ENCODE measurements at regions not wholly inside any gene's neighbourhood (a gene's known extent, or its start where the extent isn't known, plus 50 kb on each side); places are given as distances from the start of the nearest gene placed in this dataset.
A peak's percentile ranks its signal among the peaks of the same experiment; 100 is the strongest.
"Not testable (repeated sequence)": the region's sequence is repeated elsewhere in the genome, so short reads cannot be mapped to it uniquely, and the experiment has no call there.

GRCh38 chr20:60087563-60088105 lies 129.4 kb downstream of the CDH26 start:
- H3K36me3 Mint-ChIP-seq (ENCODE audit: low read depth), result no peaks in the 10 kb centered on the region
- peak overlapping the region; percentile 63 for H3K4me3 Mint-ChIP-seq
- no peaks in the 10 kb centered on the region for H3K9me3 Mint-ChIP-seq
- DNase-seq, result peak; percentile 50
- H3K4me1 Mint-ChIP-seq (ENCODE audit: low read depth), result peaks cover 10% of the 10 kb centered on the region
- H3K27ac Mint-ChIP-seq, result peak overlapping the region; percentile 62
- H3K27me3 Mint-ChIP-seq, result peaks cover 60% of the 10 kb centered on the region

- Mint-ChIP-seq H3K36me3 (ENCODE audit: low read depth) (no peaks in the 10 kb centered on the region), H3K4me3 (no peak overlapping the region), H3K4me1 (ENCODE audit: low read depth) (peaks cover 10% of the 10 kb centered on the region), H3K27ac (no peak overlapping the region), H3K27me3 (peaks cover 60% of the 10 kb centered on the region), H3K9me3 (no peaks in the 10 kb centered on the region)
- no peak for DNase-seq
These were observed 130.0 kb downstream of the CDH26 start for GRCh38 chr20:60088236-60088635.

GRCh38 chr20:60090631-60091030 lies 132.4 kb downstream of the CDH26 start:
- peaks cover 10% of the 10 kb centered on the region for H3K4me1 Mint-ChIP-seq (ENCODE audit: low read depth)
- H3K27me3 Mint-ChIP-seq, result peaks cover 51% of the 10 kb centered on the region

GRCh38 chr20:60091305-60091704 lies 133.1 kb downstream of the CDH26 start:
- DNase-seq, result no peak
- Mint-ChIP-seq H3K27ac (no peak overlapping the region), H3K9me3 (no peaks in the 10 kb centered on the region), H3K27me3 (peaks cover 45% of the 10 kb centered on the region), H3K4me1 (ENCODE audit: low read depth) (peaks cover 10% of the 10 kb centered on the region), H3K36me3 (ENCODE audit: low read depth) (no peaks in the 10 kb centered on the region), H3K4me3 (no peak overlapping the region)

More at GRCh38 chr20:60090631-60091030, 132.4 kb downstream of the CDH26 start:
- no peak for DNase-seq
- H3K4me3 Mint-ChIP-seq, result no peak overlapping the region
- no peaks in the 10 kb centered on the region for H3K9me3 Mint-ChIP-seq
- no peak overlapping the region for H3K27ac Mint-ChIP-seq
- H3K36me3 Mint-ChIP-seq (ENCODE audit: low read depth), result no peaks in the 10 kb centered on the region

- Mint-ChIP-seq H3K27me3 (peaks cover 42% of the 10 kb centered on the region), H3K27ac (no peak overlapping the region), H3K36me3 (ENCODE audit: low read depth) (no peaks in the 10 kb centered on the region), H3K4me1 (ENCODE audit: low read depth) (peaks cover 7% of the 10 kb centered on the region), H3K9me3 (no peaks in the 10 kb centered on the region), H3K4me3 (no peak overlapping the region)
- DNase-seq, result no peak
These were observed 133.6 kb downstream of the CDH26 start for GRCh38 chr20:60091861-60092260.

GRCh38 chr20:60092729-60093128 lies 134.5 kb downstream of the CDH26 start:
- Mint-ChIP-seq H3K27ac (no peak overlapping the region), H3K36me3 (ENCODE audit: low read depth) (no peaks in the 10 kb centered on the region), H3K9me3 (no peaks in the 10 kb centered on the region), H3K4me3 (no peak overlapping the region), H3K27me3 (peaks cover 39% of the 10 kb centered on the region), H3K4me1 (ENCODE audit: low read depth) (peaks cover 2% of the 10 kb centered on the region)
- DNase-seq, result no peak

GRCh38 chr20:60095456-60095855 lies 137.2 kb downstream of the CDH26 start:
- no peak overlapping the region for H3K27ac Mint-ChIP-seq
- H3K4me3 Mint-ChIP-seq, result no peak overlapping the region
- DNase-seq, result no peak
- no peaks in the 10 kb centered on the region for H3K36me3 Mint-ChIP-seq (ENCODE audit: low read depth)
- no peaks in the 10 kb centered on the region for H3K9me3 Mint-ChIP-seq
- H3K27me3 Mint-ChIP-seq, result peaks cover 17% of the 10 kb centered on the region
- H3K4me1 Mint-ChIP-seq (ENCODE audit: low read depth), result no peaks in the 10 kb centered on the region

GRCh38 chr20:60096166-60096565 lies 137.9 kb downstream of the CDH26 start:
- Mint-ChIP-seq H3K27me3 (peaks cover 13% of the 10 kb centered on the region), H3K27ac (no peak overlapping the region), H3K4me3 (no peak overlapping the region), H3K36me3 (ENCODE audit: low read depth) (no peaks in the 10 kb centered on the region), H3K4me1 (ENCODE audit: low read depth) (peaks cover 5% of the 10 kb centered on the region), H3K9me3 (no peaks in the 10 kb centered on the region)
- DNase-seq, result no peak

GRCh38 chr20:60097285-60097684 lies 139.1 kb downstream of the CDH26 start:
- no peak for DNase-seq
- H3K4me3 Mint-ChIP-seq, result no peak overlapping the region
- H3K4me1 Mint-ChIP-seq (ENCODE audit: low read depth), result peaks cover 8% of the 10 kb centered on the region
- H3K36me3 Mint-ChIP-seq (ENCODE audit: low read depth), result no peaks in the 10 kb centered on the region
- no peak overlapping the region for H3K27ac Mint-ChIP-seq
- H3K27me3 Mint-ChIP-seq, result peaks cover 10% of the 10 kb centered on the region
- no peaks in the 10 kb centered on the region for H3K9me3 Mint-ChIP-seq

GRCh38 chr20:60100780-60101179 lies 142.6 kb downstream of the CDH26 start:
- Mint-ChIP-seq H3K27ac (no peak overlapping the region), H3K4me3 (no peak overlapping the region), H3K27me3 (peaks cover 4% of the 10 kb centered on the region), H3K9me3 (no peaks in the 10 kb centered on the region), H3K4me1 (ENCODE audit: low read depth) (peaks cover 8% of the 10 kb centered on the region), H3K36me3 (ENCODE audit: low read depth) (no peaks in the 10 kb centered on the region)
- DNase-seq, result no peak

- H3K27ac Mint-ChIP-seq, result no peak overlapping the region
These were observed 143.1 kb downstream of the CDH26 start for GRCh38 chr20:60101201-60101890.

GRCh38 chr20:60101891-60102281 lies 143.7 kb downstream of the CDH26 start:
- no peak for DNase-seq
- Mint-ChIP-seq H3K4me1 (ENCODE audit: low read depth) (peaks cover 8% of the 10 kb centered on the region), H3K36me3 (ENCODE audit: low read depth) (no peaks in the 10 kb centered on the region), H3K27ac (no peak overlapping the region), H3K9me3 (no peaks in the 10 kb centered on the region), H3K4me3 (no peak overlapping the region), H3K27me3 (peaks cover under 1% of the 10 kb centered on the region)

More at GRCh38 chr20:60101201-60101890, 143.1 kb downstream of the CDH26 start:
- Mint-ChIP-seq H3K9me3 (no peaks in the 10 kb centered on the region), H3K36me3 (ENCODE audit: low read depth) (no peaks in the 10 kb centered on the region), H3K4me1 (ENCODE audit: low read depth) (peaks cover 8% of the 10 kb centered on the region), H3K27me3 (peaks cover 4% of the 10 kb centered on the region), H3K4me3 (no peak overlapping the region)
- DNase-seq, result no peak

- peaks cover 8% of the 10 kb centered on the region for H3K4me1 Mint-ChIP-seq (ENCODE audit: low read depth)
These were observed 144.5 kb downstream of the CDH26 start for GRCh38 chr20:60102665-60103210.

GRCh38 chr20:60104993-60105803 lies 147.0 kb downstream of the CDH26 start:
- no peak for DNase-seq
- no peaks in the 10 kb centered on the region for H3K27me3 Mint-ChIP-seq
- H3K4me3 Mint-ChIP-seq, result no peak overlapping the region
- H3K27ac Mint-ChIP-seq, result no peak overlapping the region
- no peaks in the 10 kb centered on the region for H3K36me3 Mint-ChIP-seq (ENCODE audit: low read depth)
- H3K4me1 Mint-ChIP-seq (ENCODE audit: low read depth), result peaks cover 8% of the 10 kb centered on the region
- H3K9me3 Mint-ChIP-seq, result no peaks in the 10 kb centered on the region

More at GRCh38 chr20:60102665-60103210, 144.5 kb downstream of the CDH26 start:
- Mint-ChIP-seq H3K4me3 (no peak overlapping the region), H3K36me3 (ENCODE audit: low read depth) (no peaks in the 10 kb centered on the region), H3K27ac (no peak overlapping the region), H3K27me3 (no peaks in the 10 kb centered on the region), H3K9me3 (no peaks in the 10 kb centered on the region)
- DNase-seq, result no peak

- not testable (repeated sequence) for H3K27ac Mint-ChIP-seq; H3K36me3 Mint-ChIP-seq (ENCODE audit: low read depth); H3K27me3 Mint-ChIP-seq; H3K9me3 Mint-ChIP-seq; H3K4me1 Mint-ChIP-seq (ENCODE audit: low read depth); H3K4me3 Mint-ChIP-seq; DNase-seq
These were observed 148.0 kb downstream of the CDH26 start for GRCh38 chr20:60106186-60106585.
